ENCODE measurements at regions not wholly inside any gene's neighbourhood (a gene's known extent, or its start where the extent isn't known, plus 50 kb on each side); places are given as distances from the start of the nearest gene placed in this dataset.

DNA sequence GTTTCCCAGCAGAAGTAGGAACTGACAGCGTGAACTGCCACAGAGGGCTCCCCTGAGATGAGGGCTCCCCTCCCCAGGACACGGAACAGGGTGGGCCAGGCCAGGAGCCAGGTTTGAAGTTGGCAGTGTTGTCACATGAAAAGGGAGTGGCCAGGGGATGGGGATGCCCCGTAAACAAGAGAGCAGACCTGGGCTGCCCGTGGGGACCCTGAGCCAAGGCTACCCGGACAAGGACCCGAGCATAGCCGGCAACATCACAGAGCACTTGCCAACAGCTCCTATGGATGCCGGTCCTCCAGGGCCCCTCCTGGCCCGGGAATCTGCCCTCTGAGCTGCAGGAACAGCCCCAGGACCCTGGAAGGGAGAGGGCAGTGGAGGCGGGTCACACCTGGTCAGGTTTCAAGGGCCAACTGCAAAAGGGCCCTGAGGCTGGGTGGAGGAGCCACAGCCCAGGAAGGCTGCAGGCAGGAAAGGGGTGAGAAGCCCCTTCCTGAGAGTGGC, 102.1 kb downstream of the CPZ start:
- TF ChIP-seq EP300 (IDR thresholded peaks at IDR 0.05), result no peak
- TF ChIP-seq, protein P1, sequence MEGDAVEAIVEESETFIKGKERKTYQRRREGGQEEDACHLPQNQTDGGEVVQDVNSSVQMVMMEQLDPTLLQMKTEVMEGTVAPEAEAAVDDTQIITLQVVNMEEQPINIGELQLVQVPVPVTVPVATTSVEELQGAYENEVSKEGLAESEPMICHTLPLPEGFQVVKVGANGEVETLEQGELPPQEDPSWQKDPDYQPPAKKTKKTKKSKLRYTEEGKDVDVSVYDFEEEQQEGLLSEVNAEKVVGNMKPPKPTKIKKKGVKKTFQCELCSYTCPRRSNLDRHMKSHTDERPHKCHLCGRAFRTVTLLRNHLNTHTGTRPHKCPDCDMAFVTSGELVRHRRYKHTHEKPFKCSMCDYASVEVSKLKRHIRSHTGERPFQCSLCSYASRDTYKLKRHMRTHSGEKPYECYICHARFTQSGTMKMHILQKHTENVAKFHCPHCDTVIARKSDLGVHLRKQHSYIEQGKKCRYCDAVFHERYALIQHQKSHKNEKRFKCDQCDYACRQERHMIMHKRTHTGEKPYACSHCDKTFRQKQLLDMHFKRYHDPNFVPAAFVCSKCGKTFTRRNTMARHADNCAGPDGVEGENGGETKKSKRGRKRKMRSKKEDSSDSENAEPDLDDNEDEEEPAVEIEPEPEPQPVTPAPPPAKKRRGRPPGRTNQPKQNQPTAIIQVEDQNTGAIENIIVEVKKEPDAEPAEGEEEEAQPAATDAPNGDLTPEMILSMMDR (IDR thresholded peaks at IDR 0.05), result no peak

Measured in upper lobe of left lung (tissue), 4 donors.